Mucosa of rectum (tissue), 2 donors: ENCODE measurements at regions not wholly inside any gene's neighbourhood (a gene's known extent, or its start where the extent isn't known, plus 50 kb on each side); places are given as distances from the start of the nearest gene placed in this dataset.

Experiments used
- H3K27ac ChIP-seq, 2 donors: one replicate each; pipeline ENCODE4 v1.7.0; 2013; ENCODE audit warnings: inconsistent platforms in 2 of 2, low read depth in 2 of 2, low read length in 2 of 2
- H3K27me3 ChIP-seq, 2 donors: one replicate each; pipeline ENCODE4 v1.7.0; 2013; ENCODE audit warnings: low read length in 2 of 2; ENCODE audit not compliant: control insufficient read depth in 2 of 2, insufficient read depth in 2 of 2
- H3K36me3 ChIP-seq, 2 donors: one replicate each; pipeline ENCODE4 v1.7.0; 2013; ENCODE audit warnings: low read length in 2 of 2; ENCODE audit not compliant: control insufficient read depth in 2 of 2, insufficient read depth in 2 of 2
- H3K4me1 ChIP-seq, 2 donors: one replicate each; pipeline ENCODE4 v1.7.0; 2013; ENCODE audit warnings: low read length in 2 of 2, mild to moderate bottlenecking in 1 of 2; ENCODE audit not compliant: control insufficient read depth in 2 of 2, insufficient read depth in 2 of 2
- H3K4me3 ChIP-seq, 2 donors: one replicate each; pipeline ENCODE4 v1.7.0; 2013; ENCODE audit warnings: low read length in 2 of 2
- H3K9ac ChIP-seq, 2 donors: one replicate each; pipeline ENCODE4 v1.7.0; 2013; ENCODE audit warnings: low read length in 2 of 2, low read depth in 1 of 2, mild to moderate bottlenecking in 1 of 2
- H3K9me3 ChIP-seq, 2 donors: one replicate each; pipeline ENCODE4 v1.7.0; 2013; ENCODE audit warnings: low read length in 2 of 2; ENCODE audit not compliant: control insufficient read depth in 2 of 2
- donor health status: healthy.
- donor health status: Normal muscosa, but diverticular disease.

- H3K4me3 ChIP-seq, result no peak overlapping the region
- no peaks in the 10 kb centered on the region for H3K27me3 ChIP-seq
- H3K36me3 ChIP-seq, result no peaks in the 10 kb centered on the region
- H3K4me1 ChIP-seq, result peaks cover 6 to 11% of the 10 kb centered on the region in 2 donors
- H3K9ac ChIP-seq, result no peak overlapping the region
- no peak overlapping the region for H3K27ac ChIP-seq
- H3K9me3 ChIP-seq, result no peaks in the 10 kb centered on the region
Observed at GRCh38 chr14:31963587-31963986, 113.5 kb upstream of the ARHGAP5 start.

GRCh38 chr14:31964490-31964889, 112.6 kb upstream of the ARHGAP5 start:
- Histone ChIP-seq H3K27me3 (no peaks in the 10 kb centered on the region), H3K36me3 (no peaks in the 10 kb centered on the region), H3K9ac (no peak overlapping the region), H3K4me1 (peaks cover 6 to 14% of the 10 kb centered on the region in 2 donors), H3K27ac (no peak overlapping the region), H3K4me3 (no peak overlapping the region), H3K9me3 (no peaks in the 10 kb centered on the region)

GRCh38 chr14:31965071-31965734, 111.9 kb upstream of the ARHGAP5 start:
- no peak overlapping the region for H3K4me3 ChIP-seq
- H3K27me3 ChIP-seq, result no peaks in the 10 kb centered on the region
- no peak overlapping the region for H3K9ac ChIP-seq
- H3K36me3 ChIP-seq, result no peaks in the 10 kb centered on the region
- H3K27ac ChIP-seq, result no peak overlapping the region
- peaks cover 6 to 18% of the 10 kb centered on the region in 2 donors for H3K4me1 ChIP-seq
- H3K9me3 ChIP-seq, result no peaks in the 10 kb centered on the region

- Histone ChIP-seq H3K36me3 (no peaks in the 10 kb centered on the region), H3K27ac (no peak overlapping the region), H3K9ac (no peak overlapping the region), H3K9me3 (peaks cover 0 to 4% of the 10 kb centered on the region in 2 donors), H3K27me3 (no peaks in the 10 kb centered on the region), H3K4me1 (peaks cover 6 to 18% of the 10 kb centered on the region in 2 donors), H3K4me3 (no peak overlapping the region)
Observed at GRCh38 chr14:31965735-31966598, 111.1 kb upstream of the ARHGAP5 start.

- Histone ChIP-seq H3K9ac (no peak overlapping the region), H3K36me3 (no peaks in the 10 kb centered on the region), H3K27ac (no peak overlapping the region)
Observed at GRCh38 chr14:31966896-31967668, 110.0 kb upstream of the ARHGAP5 start.

GRCh38 chr14:31967669-31967975, 109.5 kb upstream of the ARHGAP5 start:
- H3K9ac ChIP-seq, result no peak overlapping the region
- no peak overlapping the region for H3K27ac ChIP-seq
- H3K4me3 ChIP-seq, result no peak overlapping the region
- peaks cover 6 to 18% of the 10 kb centered on the region in 2 donors for H3K4me1 ChIP-seq
- no peaks in the 10 kb centered on the region for H3K27me3 ChIP-seq
- peaks cover 0 to 4% of the 10 kb centered on the region in 2 donors for H3K9me3 ChIP-seq
- H3K36me3 ChIP-seq, result no peaks in the 10 kb centered on the region

More at GRCh38 chr14:31966896-31967668, 110.0 kb upstream of the ARHGAP5 start:
- Histone ChIP-seq H3K9me3 (peaks cover 0 to 4% of the 10 kb centered on the region in 2 donors), H3K27me3 (no peaks in the 10 kb centered on the region), H3K4me1 (peaks cover 6 to 18% of the 10 kb centered on the region in 2 donors), H3K4me3 (no peak overlapping the region)

GRCh38 chr14:31968107-31968810, 108.8 kb upstream of the ARHGAP5 start:
- Histone ChIP-seq H3K36me3 (no peaks in the 10 kb centered on the region), H3K4me1 (peaks cover 6 to 18% of the 10 kb centered on the region in 2 donors), H3K9ac (no peak overlapping the region), H3K4me3 (no peak overlapping the region), H3K9me3 (peaks cover 2 to 4% of the 10 kb centered on the region in 2 donors), H3K27ac (no peak overlapping the region), H3K27me3 (no peaks in the 10 kb centered on the region)

GRCh38 chr14:31968956-31969698, 108.0 kb upstream of the ARHGAP5 start:
- Histone ChIP-seq H3K27me3 (no peaks in the 10 kb centered on the region), H3K4me3 (no peak overlapping the region), H3K4me1 (peaks cover 6 to 18% of the 10 kb centered on the region in 2 donors), H3K9ac (no peak overlapping the region), H3K36me3 (no peaks in the 10 kb centered on the region), H3K27ac (peak overlapping the region in 1 of 2 donors; percentile 17), H3K9me3 (peaks cover 4 to 5% of the 10 kb centered on the region in 2 donors)

GRCh38 chr14:31969699-31970240, 107.3 kb upstream of the ARHGAP5 start:
- no peaks in the 10 kb centered on the region for H3K36me3 ChIP-seq

More at GRCh38 chr14:31969699-31970240, 107.3 kb upstream of the ARHGAP5 start:
- Histone ChIP-seq H3K4me1 (peaks cover 6 to 18% of the 10 kb centered on the region in 2 donors), H3K27me3 (no peaks in the 10 kb centered on the region), H3K27ac (no peak overlapping the region), H3K4me3 (no peak overlapping the region), H3K9ac (no peak overlapping the region), H3K9me3 (peaks cover 4 to 5% of the 10 kb centered on the region in 2 donors)
